ENCODE measurements at regions not wholly inside any gene's neighbourhood (a gene's known extent, or its start where the extent isn't known, plus 50 kb on each side); places are given as distances from the start of the nearest gene placed in this dataset.
A peak's percentile ranks its signal among the peaks of the same experiment; 100 is the strongest.
"Not testable (repeated sequence)": the region's sequence is repeated elsewhere in the genome, so short reads cannot be mapped to it uniquely, and the experiment has no call there.

GRCh38 chr12:34606749-34607519, 584.6 kb downstream of the ALG10 start:
- Histone ChIP-seq H3K36me3 (ENCODE audit: insufficient read depth) (no peaks in the 10 kb centered on the region), H2AFZ (ENCODE audit: low read depth) (no peak overlapping the region), H4K20me1 (ENCODE audit: insufficient read depth) (no peaks in the 10 kb centered on the region), H3K9ac (no peak overlapping the region), H3K27ac (no peak overlapping the region), H3K27me3 (ENCODE audit: insufficient read depth, low read depth) (no peaks in the 10 kb centered on the region), H3K4me3 (IDR thresholded peaks at IDR 0.05; ENCODE audit: insufficient read depth, low read depth, low read length) (no peak overlapping the region), H3K4me1 (ENCODE audit: low read depth, poor library complexity, severe bottlenecking) (no peaks in the 10 kb centered on the region), H3K4me2 (no peak overlapping the region), H3K79me2 (ENCODE audit: insufficient read depth, low read depth) (no peaks in the 10 kb centered on the region)
- TF ChIP-seq CTCF (conservative IDR thresholded peaks at IDR 0.05; ENCODE audit: low read depth, low read length), result no peak

GRCh38 chr12:34607520-34608195, 585.4 kb downstream of the ALG10 start:
- H3K4me3 ChIP-seq (IDR thresholded peaks at IDR 0.05; ENCODE audit: insufficient read depth, low read depth, low read length), result no peak overlapping the region
- no peak overlapping the region for H3K27ac ChIP-seq
- no peak overlapping the region for H3K9ac ChIP-seq
- H3K27me3 ChIP-seq (ENCODE audit: insufficient read depth, low read depth), result no peaks in the 10 kb centered on the region
- H3K79me2 ChIP-seq (ENCODE audit: insufficient read depth, low read depth), result no peaks in the 10 kb centered on the region
- H3K4me1 ChIP-seq (ENCODE audit: low read depth, poor library complexity, severe bottlenecking), result no peaks in the 10 kb centered on the region
- H4K20me1 ChIP-seq (ENCODE audit: insufficient read depth), result no peaks in the 10 kb centered on the region
- H2AFZ ChIP-seq (ENCODE audit: low read depth), result no peak overlapping the region
- no peak for TF ChIP-seq CTCF (conservative IDR thresholded peaks at IDR 0.05; ENCODE audit: low read depth, low read length)
- H3K4me2 ChIP-seq, result no peak overlapping the region
- no peaks in the 10 kb centered on the region for H3K36me3 ChIP-seq (ENCODE audit: insufficient read depth)

- not testable (repeated sequence) for H4K20me1 ChIP-seq (ENCODE audit: insufficient read depth); H3K27me3 ChIP-seq (ENCODE audit: insufficient read depth, low read depth); H2AFZ ChIP-seq (ENCODE audit: low read depth); H3K4me1 ChIP-seq (ENCODE audit: low read depth, poor library complexity, severe bottlenecking); H3K79me2 ChIP-seq (ENCODE audit: insufficient read depth, low read depth); H3K9ac ChIP-seq; H3K4me2 ChIP-seq; H3K4me3 ChIP-seq (IDR thresholded peaks at IDR 0.05; ENCODE audit: insufficient read depth, low read depth, low read length); H3K36me3 ChIP-seq (ENCODE audit: insufficient read depth); H3K27ac ChIP-seq
Measured at GRCh38 chr12:34613988-34614387, 591.7 kb downstream of the ALG10 start.

- H2AFZ ChIP-seq (ENCODE audit: low read depth), result no peak overlapping the region
- H3K36me3 ChIP-seq (ENCODE audit: insufficient read depth), result no peaks in the 10 kb centered on the region
Measured at GRCh38 chr12:34625116-34625515, 602.8 kb downstream of the ALG10 start.

More at GRCh38 chr12:34625116-34625515, 602.8 kb downstream of the ALG10 start:
- TF ChIP-seq CTCF (conservative IDR thresholded peaks at IDR 0.05; ENCODE audit: low read depth, low read length), result 0 out of 2 replicates have a peak, but pooled peaks have one; percentile 44
- H3K9ac ChIP-seq, result no peak overlapping the region
- H3K79me2 ChIP-seq (ENCODE audit: insufficient read depth, low read depth), result no peaks in the 10 kb centered on the region
- no peak overlapping the region for H3K4me3 ChIP-seq (IDR thresholded peaks at IDR 0.05; ENCODE audit: insufficient read depth, low read depth, low read length)
- H3K4me2 ChIP-seq, result no peak overlapping the region
- H3K27ac ChIP-seq, result no peak overlapping the region
- no peaks in the 10 kb centered on the region for H3K27me3 ChIP-seq (ENCODE audit: insufficient read depth, low read depth)
- H4K20me1 ChIP-seq (ENCODE audit: insufficient read depth), result no peaks in the 10 kb centered on the region
- H3K4me1 ChIP-seq (ENCODE audit: low read depth, poor library complexity, severe bottlenecking), result no peaks in the 10 kb centered on the region
